ENCODE measurements at regions not wholly inside any gene's neighbourhood (a gene's known extent, or its start where the extent isn't known, plus 50 kb on each side); places are given as distances from the start of the nearest gene placed in this dataset.

GRCh38 chr9:7454624-7455023 is 345.0 kb downstream of the DMAC1 start:
- TF ChIP-seq, protein P1, sequence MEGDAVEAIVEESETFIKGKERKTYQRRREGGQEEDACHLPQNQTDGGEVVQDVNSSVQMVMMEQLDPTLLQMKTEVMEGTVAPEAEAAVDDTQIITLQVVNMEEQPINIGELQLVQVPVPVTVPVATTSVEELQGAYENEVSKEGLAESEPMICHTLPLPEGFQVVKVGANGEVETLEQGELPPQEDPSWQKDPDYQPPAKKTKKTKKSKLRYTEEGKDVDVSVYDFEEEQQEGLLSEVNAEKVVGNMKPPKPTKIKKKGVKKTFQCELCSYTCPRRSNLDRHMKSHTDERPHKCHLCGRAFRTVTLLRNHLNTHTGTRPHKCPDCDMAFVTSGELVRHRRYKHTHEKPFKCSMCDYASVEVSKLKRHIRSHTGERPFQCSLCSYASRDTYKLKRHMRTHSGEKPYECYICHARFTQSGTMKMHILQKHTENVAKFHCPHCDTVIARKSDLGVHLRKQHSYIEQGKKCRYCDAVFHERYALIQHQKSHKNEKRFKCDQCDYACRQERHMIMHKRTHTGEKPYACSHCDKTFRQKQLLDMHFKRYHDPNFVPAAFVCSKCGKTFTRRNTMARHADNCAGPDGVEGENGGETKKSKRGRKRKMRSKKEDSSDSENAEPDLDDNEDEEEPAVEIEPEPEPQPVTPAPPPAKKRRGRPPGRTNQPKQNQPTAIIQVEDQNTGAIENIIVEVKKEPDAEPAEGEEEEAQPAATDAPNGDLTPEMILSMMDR (IDR thresholded peaks at IDR 0.05; ENCODE audit: low read depth, low read length), result no peak
- DNase-seq (ENCODE audit: extremely low read depth, low read depth), result no peak

DNA sequence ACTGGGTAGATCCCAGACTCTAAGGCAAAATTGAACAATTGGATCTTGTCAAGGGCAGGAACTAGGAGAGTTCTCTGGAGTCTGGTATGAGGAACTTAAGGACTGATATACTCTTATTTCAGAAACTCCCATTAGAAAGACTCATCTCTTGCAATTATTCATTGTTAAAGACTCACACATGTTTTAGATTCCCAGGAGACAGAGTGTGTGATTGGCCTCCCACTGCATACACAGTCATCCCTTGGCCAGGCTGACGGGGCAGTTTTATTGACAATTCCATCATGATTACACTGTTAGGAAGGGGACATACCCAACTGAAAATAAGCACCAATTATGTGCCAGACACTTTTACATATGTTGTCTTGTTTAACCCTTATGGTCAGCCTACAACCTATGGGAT is 347.2 kb downstream of the DMAC1 start:
- DNase-seq (ENCODE audit: extremely low read depth, low read depth), result no peak
- TF ChIP-seq, protein P1 (IDR thresholded peaks at IDR 0.05; ENCODE audit: low read depth, low read length), result no peak

- TF ChIP-seq, protein P1 (IDR thresholded peaks at IDR 0.05; ENCODE audit: low read depth, low read length), result no peak
- DNase-seq (ENCODE audit: extremely low read depth, low read depth), result no peak
Observed at GRCh38 chr9:7451062-7451461, 348.5 kb downstream of the DMAC1 start.

GRCh38 chr9:7443541-7443940 is 356.0 kb downstream of the DMAC1 start:
- no peak for DNase-seq (ENCODE audit: extremely low read depth, low read depth)
- TF ChIP-seq, protein P1 (IDR thresholded peaks at IDR 0.05; ENCODE audit: low read depth, low read length), result no peak

DNA sequence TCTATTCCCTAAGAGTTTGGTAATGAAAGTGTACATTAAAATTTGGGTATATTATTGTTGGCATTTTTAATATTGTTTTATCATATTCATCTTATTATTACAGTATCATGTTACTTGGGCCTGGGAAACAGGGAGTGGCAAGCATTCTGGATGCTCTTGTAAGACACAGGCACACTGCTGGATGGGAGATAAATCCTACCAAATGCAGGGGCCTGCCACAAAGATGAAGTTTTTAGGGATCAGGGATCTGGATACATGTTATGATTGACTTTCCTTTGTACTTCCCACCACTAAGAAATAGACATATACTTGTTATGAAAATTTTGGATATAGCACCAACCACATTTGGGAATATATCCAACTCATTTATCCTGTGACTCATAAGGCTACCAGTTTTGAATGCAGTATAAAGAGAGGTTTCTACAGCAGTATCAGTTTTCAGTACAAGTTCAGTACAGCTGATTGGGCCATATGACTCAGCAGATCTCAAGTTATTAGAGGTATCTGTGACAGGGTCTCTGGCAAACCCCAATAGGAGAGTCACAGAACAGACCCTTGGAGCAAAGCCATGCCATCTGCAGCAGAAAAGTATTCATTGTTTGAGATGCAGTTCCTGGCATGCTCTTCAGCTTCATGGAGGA is 360.1 kb downstream of the DMAC1 start:
- DNase-seq (ENCODE audit: extremely low read depth, low read depth), result no peak
- TF ChIP-seq, protein P1 (IDR thresholded peaks at IDR 0.05; ENCODE audit: low read depth, low read length), result no peak

- TF ChIP-seq, protein P1 (IDR thresholded peaks at IDR 0.05; ENCODE audit: low read depth, low read length), result no peak
- DNase-seq (ENCODE audit: extremely low read depth, low read depth), result no peak
Observed at GRCh38 chr9:7436754-7437153, 362.8 kb downstream of the DMAC1 start.

GRCh38 chr9:7433508-7434292 is 365.9 kb downstream of the DMAC1 start:
- TF ChIP-seq, protein P1 (IDR thresholded peaks at IDR 0.05; ENCODE audit: low read depth, low read length), result no peak
- DNase-seq (ENCODE audit: extremely low read depth, low read depth), result no peak
